CD14-positive monocyte (primary cell): ENCODE measurements at regions not wholly inside any gene's neighbourhood (a gene's known extent, or its start where the extent isn't known, plus 50 kb on each side); places are given as distances from the start of the nearest gene placed in this dataset.

Source experiments
- DNase-seq, 3 donors: peaks; one replicate each; pipeline ENCODE4 v3.0.0-alpha.2; 2011 to 2022
- H2AFZ ChIP-seq: 2 replicates; pipeline ENCODE4 v1.6.0; 2012; ENCODE audit warnings: mild to moderate bottlenecking, low read depth, low read length, inconsistent platforms; ENCODE audit not compliant: insufficient read depth, poor library complexity, severe bottlenecking
- H3K27ac ChIP-seq, 2 donors: 1 replicate in 1 of 2; 2 replicates in 1 of 2; pipeline ENCODE4 v1.5.1; 2012 to 2013; ENCODE audit warnings: low read length in 2 of 2, control low read depth in 1 of 2, inconsistent platforms in 1 of 2, low read depth in 1 of 2, mild to moderate bottlenecking in 1 of 2
- H3K27me3 ChIP-seq, 2 donors: one replicate each; pipeline versions ENCODE4 v1.6.0 to v1.6.1; 2011 to 2013; ENCODE audit warnings: low read length in 2 of 2; ENCODE audit not compliant: control insufficient read depth in 2 of 2, insufficient read depth in 2 of 2
- H3K36me3 ChIP-seq, 2 donors: replicated peaks in 1 of 2; 1 replicate in 1 of 2; 2 replicates in 1 of 2; pipeline versions ENCODE4 v1.5.1 to v1.6.1; 2012 to 2013; ENCODE audit warnings: low read length in 2 of 2, control low read depth in 1 of 2, inconsistent platforms in 1 of 2, mild to moderate bottlenecking in 1 of 2; ENCODE audit not compliant: insufficient read depth in 2 of 2, control insufficient read depth in 1 of 2
- H3K4me1 ChIP-seq, 2 donors: 1 replicate in 1 of 2; 2 replicates in 1 of 2; pipeline versions ENCODE4 v1.5.1 to v1.6.1; 2012 to 2013; ENCODE audit warnings: low read length in 2 of 2, control low read depth in 1 of 2, inconsistent platforms in 1 of 2, mild to moderate bottlenecking in 1 of 2, moderate library complexity in 1 of 2; ENCODE audit not compliant: insufficient read depth in 2 of 2, control insufficient read depth in 1 of 2
- H3K4me2 ChIP-seq: replicated peaks from 2 replicates; pipeline ENCODE3; 2012; ENCODE audit warnings: low read length, moderate library complexity, mild to moderate bottlenecking; ENCODE audit not compliant: poor library complexity, severe bottlenecking; ENCODE audit errors: extremely low read depth
- H3K4me3 ChIP-seq, 3 experiments: fragments of 200-600 bp in 1 of 3; sonication (generic) in 1 of 3; replicated peaks in 1 of 3; 1 replicate in 2 of 3; 2 replicates in 1 of 3; pipeline ENCODE4 v1.5.1; 2011 to 2013; ENCODE audit warnings: low read length in 3 of 3, mild to moderate bottlenecking in 3 of 3, control low read depth in 2 of 3, low read depth in 2 of 3, inconsistent platforms in 1 of 3, moderate library complexity in 1 of 3
- H3K79me2 ChIP-seq: 2 replicates; pipeline ENCODE4 v1.6.0; 2012; ENCODE audit warnings: mild to moderate bottlenecking, control low read depth, inconsistent platforms, low read length, moderate library complexity; ENCODE audit not compliant: insufficient read depth
- H3K9ac ChIP-seq: 2 replicates; pipeline ENCODE4 v1.6.0; 2017; ENCODE audit warnings: low read length, mild to moderate bottlenecking; ENCODE audit not compliant: insufficient read depth, poor library complexity, severe bottlenecking
- H3K9me3 ChIP-seq, 2 donors: replicated peaks in 1 of 2; 1 replicate in 1 of 2; 2 replicates in 1 of 2; pipeline versions ENCODE4 v1.5.1 to v1.6.1; 2012 to 2013; ENCODE audit warnings: low read length in 2 of 2, control low read depth in 1 of 2; ENCODE audit not compliant: control insufficient read depth in 1 of 2, insufficient read depth in 1 of 2
- H4K20me1 ChIP-seq: 2 replicates; pipeline ENCODE4 v1.6.0; 2012; ENCODE audit warnings: mild to moderate bottlenecking, low read length, control low read depth, moderate library complexity; ENCODE audit not compliant: insufficient read depth
- H3K27ac Mint-ChIP-seq, 7 donors: one replicate each; pipeline ENCODE4 v1.8.0; 2020; ENCODE audit warnings: mild to moderate bottlenecking in 7 of 7, mixed read lengths in 7 of 7, moderate library complexity in 6 of 7, inconsistent platforms in 2 of 7
- H3K27me3 Mint-ChIP-seq, 3 donors: one replicate each; pipeline ENCODE4 v1.8.0; 2021 to 2022; ENCODE audit warnings: low read depth in 3 of 3, mild to moderate bottlenecking in 3 of 3, mixed read lengths in 3 of 3, moderate library complexity in 3 of 3, inconsistent platforms in 1 of 3
- H3K36me3 Mint-ChIP-seq, 2 donors: one replicate each; pipeline ENCODE4 v1.8.0; 2020; ENCODE audit warnings: mixed read lengths in 2 of 2, inconsistent platforms in 1 of 2, mild to moderate bottlenecking in 1 of 2
- H3K4me1 Mint-ChIP-seq: one replicate; pipeline ENCODE4 v1.8.0; 2020; ENCODE audit warnings: mild to moderate bottlenecking, mixed read lengths
- H3K4me3 Mint-ChIP-seq, 2 donors: one replicate each; pipeline ENCODE4 v1.8.0; 2020; ENCODE audit warnings: mild to moderate bottlenecking in 2 of 2, mixed read lengths in 2 of 2, moderate library complexity in 1 of 2
- H3K9me3 Mint-ChIP-seq, 7 donors: one replicate each; pipeline ENCODE4 v1.8.0; 2020 to 2022; ENCODE audit warnings: mixed read lengths in 7 of 7, mild to moderate bottlenecking in 6 of 7, moderate library complexity in 6 of 7, inconsistent platforms in 2 of 7
- CTCF ChIP-seq: fragments of 200-600 bp; IDR thresholded peaks from one replicate; pipeline ENCODE4 v1.8.0; 2022; ENCODE audit warnings: antibody characterized with exemption, mild to moderate bottlenecking
- WGBS: methylation state at CpG from one replicate; pipeline ENCODE4 v1.1.5; 2013; ENCODE audit warnings: missing lambda C conversion rate; ENCODE audit not compliant: insufficient coverage; 5-methylcytosine and 5-hydroxymethylcytosine counted together
- intact Hi-C, 2 donors: fragments of 100-400 bp; cut with micrococcal nuclease; formaldehyde crosslinking; loops; one replicate each; pipeline versions ENCODE4 v1.15.0 to v1.15.1; 2023

GRCh38 chr3:16768014-16768413, 116.7 kb upstream of the PLCL2 start:
- no peak for TF ChIP-seq CTCF
- Mint-ChIP-seq H3K4me3 (no peak overlapping the region), H3K9me3 (peaks cover 0 to 3% (median 0%) of the 10 kb centered on the region in 7 donors), H3K4me1 (peaks cover 13% of the 10 kb centered on the region), H3K36me3 (no peaks in the 10 kb centered on the region), H3K27ac (no peak overlapping the region), H3K27me3 (peaks cover 0 to 4% (median 2%) of the 10 kb centered on the region in 3 donors)
- no peaks in the 10 kb centered on the region for H3K27me3 ChIP-seq
- no peaks in the 10 kb centered on the region for H4K20me1 ChIP-seq
- no peaks in the 10 kb centered on the region for H3K36me3 ChIP-seq
- H3K4me3 ChIP-seq = no peak overlapping the region
- H3K27ac ChIP-seq = no peak overlapping the region
- H2AFZ ChIP-seq = peak overlapping the region; percentile 18
- DNase-seq = no peak
- H3K4me1 ChIP-seq = peaks cover 4 to 5% of the 10 kb centered on the region in 2 donors
- no peaks in the 10 kb centered on the region for H3K79me2 ChIP-seq
- no peak overlapping the region for H3K9ac ChIP-seq
- no peak overlapping the region for H3K4me2 ChIP-seq
- no peaks in the 10 kb centered on the region for H3K9me3 ChIP-seq
- WGBS = no CpG with 5 or more reads among the region's 1 CpG
- intact Hi-C loops = no loop called here

GRCh38 chr3:16768956-16769355, 115.8 kb upstream of the PLCL2 start:
- no peak overlapping the region for H3K27ac Mint-ChIP-seq
- no peak overlapping the region for H3K4me3 Mint-ChIP-seq
- H3K27me3 Mint-ChIP-seq = peaks cover 0 to 4% (median 2%) of the 10 kb centered on the region in 3 donors

More at GRCh38 chr3:16768956-16769355, 115.8 kb upstream of the PLCL2 start:
- WGBS = no CpG with 5 or more reads among the region's 1 CpG
- no peaks in the 10 kb centered on the region for H3K9me3 ChIP-seq
- H3K9ac ChIP-seq = no peak overlapping the region
- no peaks in the 10 kb centered on the region for H3K27me3 ChIP-seq
- Mint-ChIP-seq H3K4me1 (peaks cover 13% of the 10 kb centered on the region), H3K9me3 (peaks cover 0 to 2% (median 1%) of the 10 kb centered on the region in 7 donors), H3K36me3 (no peaks in the 10 kb centered on the region)
- H3K79me2 ChIP-seq = no peaks in the 10 kb centered on the region
- H3K4me2 ChIP-seq = no peak overlapping the region
- H4K20me1 ChIP-seq = no peaks in the 10 kb centered on the region
- H3K36me3 ChIP-seq = no peaks in the 10 kb centered on the region
- intact Hi-C loops = no loop called here
- H3K4me1 ChIP-seq = peaks cover 4 to 5% of the 10 kb centered on the region in 2 donors
- no peak overlapping the region for H3K27ac ChIP-seq
- no peak for DNase-seq
- no peak overlapping the region for H3K4me3 ChIP-seq
- H2AFZ ChIP-seq = no peak overlapping the region
- no peak for TF ChIP-seq CTCF
